ENCODE measurements at regions not wholly inside any gene's neighbourhood (a gene's known extent, or its start where the extent isn't known, plus 50 kb on each side); places are given as distances from the start of the nearest gene placed in this dataset.

- DNase-seq, result no peak
Measured at GRCh38 chr5:56540266-56540665, 275.1 kb upstream of the MAP3K1 start.

- no peak for DNase-seq
Measured at GRCh38 chr5:56538580-56538979, 276.8 kb upstream of the MAP3K1 start.

- no peak for DNase-seq
Measured at GRCh38 chr5:56535347-56535746, 280.0 kb upstream of the MAP3K1 start.

- DNase-seq, result no peak
Measured at GRCh38 chr5:56534102-56534829, 281.1 kb upstream of the MAP3K1 start.

- no peak for DNase-seq
Measured at GRCh38 chr5:56532466-56532865, 282.9 kb upstream of the MAP3K1 start.

GRCh38 chr5:56530626-56531138 is 284.7 kb upstream of the MAP3K1 start:
- DNase-seq, result no peak

GRCh38 chr5:56529666-56530430 is 285.5 kb upstream of the MAP3K1 start:
- DNase-seq, result no peak

- DNase-seq, result no peak
Measured at GRCh38 chr5:56527174-56527573, 288.2 kb upstream of the MAP3K1 start.

GRCh38 chr5:56525113-56525512 is 290.2 kb upstream of the MAP3K1 start:
- DNase-seq, result no peak

- no peak for DNase-seq
Measured at GRCh38 chr5:56523790-56524575, 290.9 kb upstream of the ANKRD55 start.

- DNase-seq, result no peak
Measured at GRCh38 chr5:56522960-56523359, 289.8 kb upstream of the ANKRD55 start.

- DNase-seq, result no peak
Measured at GRCh38 chr5:56522169-56522568, 289.0 kb upstream of the ANKRD55 start.

GRCh38 chr5:56520986-56521730 is 288.0 kb upstream of the ANKRD55 start:
- DNase-seq, result no peak

- DNase-seq, result no peak
Measured at GRCh38 chr5:56518820-56519219, 285.7 kb upstream of the ANKRD55 start.

- DNase-seq, result no peak
Measured at GRCh38 chr5:56517011-56517416, 283.9 kb upstream of the ANKRD55 start.

- no peak for DNase-seq
Measured at GRCh38 chr5:56516441-56516840, 283.3 kb upstream of the ANKRD55 start.

- no peak for DNase-seq
Measured at GRCh38 chr5:56516035-56516434, 282.9 kb upstream of the ANKRD55 start.

GRCh38 chr5:56515011-56515410 is 281.9 kb upstream of the ANKRD55 start:
- DNase-seq, result no peak

GRCh38 chr5:56514245-56514644 is 281.1 kb upstream of the ANKRD55 start:
- DNase-seq, result no peak

- DNase-seq, result no peak
Measured at GRCh38 chr5:56513141-56513540, 280.0 kb upstream of the ANKRD55 start.

- DNase-seq, result no peak
Measured at GRCh38 chr5:56512313-56512996, 279.3 kb upstream of the ANKRD55 start.

GRCh38 chr5:56511326-56511841 is 278.3 kb upstream of the ANKRD55 start:
- DNase-seq, result no peak
